ENCODE measurements at regions not wholly inside any gene's neighbourhood (a gene's known extent, or its start where the extent isn't known, plus 50 kb on each side); places are given as distances from the start of the nearest gene placed in this dataset.

GRCh38 chr3:124609402-124609801 lies 120.8 kb upstream of the UMPS start:
- no peak for TF ChIP-seq CTCF (IDR thresholded peaks at IDR 0.05; ENCODE audit: low read depth, low read length, missing input control)
- TF ChIP-seq ATF3 (IDR thresholded peaks at IDR 0.05) = no peak
- TF ChIP-seq ZBTB33 (IDR thresholded peaks at IDR 0.05) = no peak
- TF ChIP-seq HNF4A (conservative IDR thresholded peaks at IDR 0.05) = no peak
- no peak for TF ChIP-seq REST (IDR thresholded peaks at IDR 0.05)
- no peak for TF ChIP-seq RXRA (IDR thresholded peaks at IDR 0.05)
- no peak for TF ChIP-seq MAX (IDR thresholded peaks at IDR 0.05)

Data from liver (tissue), 3 donors.